T-helper 1 cell treated with Interleukin-12 subunit alpha and Interleukin-12 subunit beta and Interleukin-4 antibody, amounts not matched to agents 30 ng/mL and 1 ng/mL, for 36 hours (primary cell): ENCODE measurements at regions not wholly inside any gene's neighbourhood (a gene's known extent, or its start where the extent isn't known, plus 50 kb on each side); places are given as distances from the start of the nearest gene placed in this dataset.

Experiments used
- intact Hi-C: fragments of 100-400 bp; cut with micrococcal nuclease; formaldehyde crosslinking; loops from one replicate; pipeline ENCODE4 v1.15.1; 2024

DNA sequence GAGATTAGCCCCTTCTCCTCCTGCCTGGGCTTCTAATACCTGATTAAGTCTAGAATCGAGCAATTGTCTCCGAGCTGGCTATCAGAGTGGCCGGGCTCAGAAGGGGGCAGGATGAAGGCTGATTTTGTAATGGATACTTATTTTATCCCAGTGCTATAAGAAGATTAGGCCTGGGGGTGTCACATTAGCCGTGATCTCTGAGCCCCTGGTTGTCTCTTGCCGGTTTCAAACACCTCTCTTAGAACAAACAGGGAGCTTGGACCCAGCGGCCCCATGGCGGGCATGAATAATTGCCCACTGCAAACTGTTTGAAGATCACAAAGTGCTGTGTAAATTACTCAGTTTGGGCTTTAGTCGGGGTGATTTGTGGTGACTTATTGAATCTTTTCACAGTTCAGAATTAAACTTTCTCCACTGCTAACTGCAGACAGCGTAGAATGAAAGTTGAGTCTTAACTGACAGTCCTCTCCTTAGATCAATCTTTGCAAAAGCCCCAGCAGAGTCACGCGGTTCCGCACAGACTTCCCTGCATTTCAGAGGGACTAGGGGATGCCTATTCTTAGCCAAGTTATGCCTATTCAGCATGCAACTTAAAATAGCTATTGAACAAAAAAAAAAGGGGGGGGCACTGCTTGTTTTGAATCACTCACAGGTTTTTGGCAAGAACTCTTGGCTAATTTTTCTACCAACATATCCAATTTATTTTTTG lies 200.6 kb upstream of the IRX1 start:
- intact Hi-C loops: no loop called here

- intact Hi-C loops: no loop called here
These were observed 201.6 kb upstream of the IRX1 start for GRCh38 chr5:3393920-3394597.

- intact Hi-C loops: no loop called here
These were observed 202.3 kb upstream of the IRX1 start for GRCh38 chr5:3393122-3393919.

- intact Hi-C loops: no loop called here
These were observed 203.2 kb upstream of the IRX1 start for GRCh38 chr5:3392306-3392939.

- intact Hi-C loops: no loop called here
These were observed 204.4 kb upstream of the IRX1 start for GRCh38 chr5:3391210-3391609.

DNA sequence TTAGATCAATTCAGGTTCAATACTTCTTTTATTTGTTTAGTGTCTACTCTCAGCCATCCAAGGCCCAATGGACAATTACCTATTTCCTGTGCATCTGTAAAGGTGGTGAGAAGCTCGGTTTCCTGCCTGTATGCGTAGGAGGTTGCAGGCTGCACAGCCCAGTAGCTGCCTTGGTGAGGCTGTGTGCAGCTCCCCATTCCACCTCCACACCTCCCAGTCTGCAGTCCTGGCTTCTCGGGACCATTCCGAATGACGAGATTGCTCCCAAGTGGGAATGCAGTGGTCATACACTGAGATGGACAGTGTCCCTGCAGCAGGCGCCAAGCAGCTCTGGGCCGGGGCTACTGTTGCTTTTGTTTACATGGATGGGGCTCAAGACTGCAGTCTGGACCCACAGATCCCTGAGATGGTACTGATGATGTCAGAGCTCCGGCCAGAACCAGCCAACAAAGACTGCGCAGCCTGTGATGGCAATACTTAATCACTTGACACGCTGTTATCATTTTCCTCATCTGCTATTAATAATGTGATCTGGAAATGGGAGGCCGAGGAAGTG lies 206.1 kb upstream of the IRX1 start:
- intact Hi-C loops: no loop called here

DNA sequence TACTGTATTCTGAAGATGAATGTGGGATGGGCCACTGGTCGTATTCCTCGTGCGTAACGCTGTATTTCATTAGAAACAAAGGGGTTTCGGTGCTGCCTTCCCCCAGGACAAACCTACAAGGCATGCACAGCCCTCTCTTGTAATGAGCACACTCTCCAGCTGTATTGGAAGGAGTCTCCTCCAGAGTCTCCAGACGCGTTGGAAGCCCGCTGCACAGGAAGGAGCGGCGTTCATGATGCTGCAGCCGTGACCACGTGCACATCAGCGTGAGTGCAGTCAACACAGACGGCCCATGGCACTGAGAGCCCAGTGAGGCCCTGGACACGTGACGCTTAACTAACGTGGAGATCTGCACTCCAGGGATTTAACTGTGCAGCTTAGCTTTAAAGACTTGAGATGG lies 209.0 kb upstream of the IRX1 start:
- intact Hi-C loops: no loop called here

DNA sequence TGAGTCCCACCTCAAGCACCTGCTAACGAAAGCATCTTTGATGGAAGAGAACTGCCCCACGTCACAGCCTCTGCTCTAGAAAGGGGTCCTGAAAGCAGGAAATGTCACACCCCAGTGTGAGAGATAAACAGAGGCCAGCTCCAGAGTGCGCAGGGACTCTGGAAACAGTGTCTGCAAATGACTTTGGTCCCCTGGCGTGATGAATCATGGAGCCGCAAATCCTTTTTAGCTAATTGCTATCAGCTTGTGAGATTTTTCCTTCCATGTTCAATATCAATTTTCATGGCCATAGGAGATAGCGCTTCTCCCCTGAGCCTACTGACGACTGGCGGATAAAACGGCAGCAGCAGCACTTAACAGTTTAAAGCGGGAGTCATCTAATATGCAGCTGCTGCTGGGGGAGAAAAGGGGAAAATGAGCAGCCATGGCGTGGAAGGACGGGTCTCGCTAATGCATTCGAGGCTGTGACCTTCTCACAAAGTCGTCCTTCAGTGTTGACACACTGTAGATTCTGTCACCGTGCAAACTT lies 209.6 kb upstream of the IRX1 start:
- intact Hi-C loops: no loop called here

GRCh38 chr5:3384531-3384930 lies 211.1 kb upstream of the IRX1 start:
- intact Hi-C loops: no loop called here

DNA sequence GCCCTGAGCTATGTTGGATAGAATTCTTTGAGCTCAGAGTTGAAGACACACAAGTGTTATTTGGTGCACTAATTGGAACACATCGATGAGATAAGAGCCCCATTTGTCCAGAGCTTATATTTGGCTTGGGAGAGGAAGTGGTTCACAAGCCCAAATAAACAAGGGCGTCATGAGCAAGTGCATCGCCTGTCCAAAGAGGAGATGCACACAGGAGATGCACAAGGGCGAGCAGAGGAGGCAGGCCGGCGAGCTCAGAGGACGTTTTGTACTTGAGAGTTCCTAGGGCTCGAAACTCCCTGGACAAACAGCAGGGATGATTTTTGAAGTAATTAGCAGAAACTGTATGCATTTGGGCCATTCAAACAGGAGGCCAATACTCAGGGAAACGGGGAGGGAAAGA lies 212.8 kb upstream of the IRX1 start:
- intact Hi-C loops: no loop called here

- intact Hi-C loops: no loop called here
These were observed 213.5 kb upstream of the IRX1 start for GRCh38 chr5:3382151-3382550.

DNA sequence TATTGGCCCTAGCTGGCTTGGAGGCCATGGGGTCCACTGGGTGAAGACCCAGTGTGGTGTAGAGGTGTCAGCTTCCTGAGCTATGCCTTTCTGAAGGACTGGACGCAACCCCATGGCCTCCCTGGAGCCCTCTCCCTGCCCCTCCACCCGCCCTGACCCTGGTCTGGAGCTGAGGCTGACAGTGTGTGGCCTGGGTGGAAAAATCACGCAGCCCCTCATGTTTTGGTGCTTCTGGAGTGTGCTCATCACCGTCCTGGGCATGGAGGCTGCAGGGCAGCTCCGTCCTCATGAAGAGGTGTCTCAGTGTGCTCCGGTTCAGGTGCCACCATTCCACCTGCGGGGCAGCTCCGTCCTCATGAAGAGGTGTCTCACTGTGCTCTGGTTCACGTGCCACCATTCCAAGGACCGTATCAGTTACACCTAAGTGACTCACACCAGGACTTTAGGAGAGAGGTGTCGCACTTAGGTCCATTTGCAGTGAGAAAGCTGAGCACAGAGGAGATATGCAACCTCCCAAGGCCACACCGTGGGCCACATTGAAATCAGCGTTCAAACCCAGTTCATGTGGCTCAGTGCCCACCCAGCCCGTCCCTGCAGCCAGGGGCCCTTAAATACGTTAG lies 214.3 kb upstream of the IRX1 start:
- intact Hi-C loops: no loop called here

GRCh38 chr5:3380689-3381088 lies 214.9 kb upstream of the IRX1 start:
- intact Hi-C loops: no loop called here

GRCh38 chr5:3377831-3378230 lies 217.8 kb upstream of the IRX1 start:
- intact Hi-C loops: no loop called here

DNA sequence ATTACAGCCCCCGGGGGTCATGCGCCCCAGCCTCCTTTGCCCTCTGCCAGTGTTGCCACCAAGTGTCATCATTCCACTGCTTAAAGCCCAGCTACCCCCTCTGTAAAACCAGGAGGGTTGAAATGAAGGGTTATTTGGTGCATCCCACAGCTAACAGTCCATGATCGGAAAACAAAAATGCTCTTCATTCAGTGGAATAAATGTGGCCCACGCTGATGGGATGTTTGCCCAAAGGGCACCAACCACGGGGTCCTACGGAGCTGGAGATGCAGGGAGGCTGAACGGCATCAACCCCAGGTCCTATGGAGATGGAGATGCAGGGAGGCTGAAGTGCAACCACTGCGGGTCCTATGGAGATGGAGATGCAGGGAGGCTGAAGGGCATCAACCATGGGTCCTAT lies 218.5 kb upstream of the IRX1 start:
- intact Hi-C loops: no loop called here

- intact Hi-C loops: no loop called here
These were observed 219.0 kb upstream of the IRX1 start for GRCh38 chr5:3376611-3377010.

DNA sequence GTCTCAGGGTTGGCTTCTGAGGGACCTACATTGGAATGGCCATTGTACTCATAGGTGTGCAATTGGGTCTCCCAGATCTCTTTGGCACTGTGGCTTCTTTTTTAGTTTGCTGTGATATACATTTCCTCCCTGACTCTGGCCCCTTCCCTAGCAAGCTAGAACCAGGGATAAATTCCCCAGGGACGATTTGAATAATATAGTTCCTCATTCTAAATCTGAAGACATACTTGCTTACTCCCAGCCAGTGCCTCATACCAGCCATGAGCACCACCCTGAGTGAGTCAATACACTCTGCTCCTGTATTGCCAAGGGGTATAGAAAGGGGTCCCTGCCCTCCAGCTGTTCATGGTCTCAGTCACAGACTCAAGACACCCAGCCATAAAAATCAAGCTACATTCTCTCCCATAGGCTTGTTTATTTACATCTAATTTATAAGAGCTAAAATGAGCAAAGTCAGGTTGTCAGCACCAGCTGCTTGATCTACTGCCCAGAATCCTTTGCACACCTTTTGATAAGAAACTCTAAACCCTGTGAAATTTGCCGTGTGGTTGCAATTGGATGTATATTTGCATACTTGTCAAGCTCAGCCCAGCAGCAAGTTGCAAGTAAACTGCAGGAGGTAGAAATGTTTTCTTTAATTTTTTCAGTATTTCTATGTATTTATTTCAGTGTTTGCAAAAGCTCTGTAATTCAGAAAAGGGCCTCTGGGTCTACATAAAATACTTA lies 219.9 kb upstream of the IRX1 start:
- intact Hi-C loops: no loop called here

DNA sequence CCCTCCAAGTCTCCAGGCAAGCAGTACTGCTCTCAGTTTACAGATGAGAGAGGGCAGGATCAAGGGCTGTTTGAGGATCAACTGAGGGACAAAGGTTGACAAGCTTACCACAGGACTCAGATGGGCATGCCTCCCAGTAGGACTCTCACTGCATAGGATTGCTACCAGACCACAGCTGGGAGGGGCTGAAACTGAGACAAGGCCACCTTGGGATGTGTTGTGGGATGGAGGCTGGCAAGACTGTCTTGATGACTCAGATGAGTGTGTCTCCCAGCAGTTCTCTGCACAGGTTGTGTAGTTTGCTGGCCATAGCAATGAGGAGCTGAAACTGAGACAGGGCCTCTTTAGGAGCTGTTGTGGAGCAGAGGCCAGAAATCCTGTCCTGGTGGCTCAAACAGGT lies 222.2 kb upstream of the IRX1 start:
- intact Hi-C loops: no loop called here

- intact Hi-C loops: no loop called here
These were observed 223.3 kb upstream of the IRX1 start for GRCh38 chr5:3372289-3372688.

- intact Hi-C loops: no loop called here
These were observed 230.0 kb upstream of the IRX1 start for GRCh38 chr5:3365501-3366215.
